Parathyroid adenoma (tissue), 2 donors: ENCODE measurements at regions not wholly inside any gene's neighbourhood (a gene's known extent, or its start where the extent isn't known, plus 50 kb on each side); places are given as distances from the start of the nearest gene placed in this dataset.

Experiments
- H2AFZ ChIP-seq: fragments of 300-600 bp; sonication (generic); one replicate; pipeline ENCODE4 v1.7.0; 2017; ENCODE audit warnings: antibody characterized with exemption, mild to moderate bottlenecking
- H3K27ac ChIP-seq: fragments of 300-600 bp; sonication (generic); one replicate; pipeline ENCODE4 v1.7.0; 2017
- H3K27me3 ChIP-seq: fragments of 300-600 bp; sonication (generic); one replicate; pipeline ENCODE4 v1.7.0; 2017; ENCODE audit warnings: low read length; ENCODE audit not compliant: control insufficient read depth, insufficient read depth
- H3K36me3 ChIP-seq: fragments of 300-600 bp; sonication (generic); one replicate; pipeline ENCODE4 v1.7.0; 2017; ENCODE audit warnings: low read length; ENCODE audit not compliant: control insufficient read depth, insufficient read depth
- H3K4me1 ChIP-seq: fragments of 300-600 bp; sonication (generic); one replicate; pipeline ENCODE4 v1.7.0; 2017; ENCODE audit warnings: control low read depth
- H3K4me2 ChIP-seq: fragments of 300-600 bp; sonication (generic); one replicate; pipeline ENCODE4 v1.7.0; 2017; ENCODE audit warnings: low read length
- H3K4me3 ChIP-seq: fragments of 300-600 bp; sonication (generic); one replicate; pipeline ENCODE4 v1.7.0; 2017; ENCODE audit warnings: low read depth, low read length
- H3K79me2 ChIP-seq: fragments of 300-600 bp; sonication (generic); one replicate; pipeline ENCODE4 v1.7.0; 2017; ENCODE audit warnings: control low read depth
- H3K9ac ChIP-seq: fragments of 300-600 bp; sonication (generic); one replicate; pipeline ENCODE4 v1.7.0; 2017; ENCODE audit warnings: mild to moderate bottlenecking
- H3K9me3 ChIP-seq: fragments of 300-600 bp; sonication (generic); one replicate; pipeline ENCODE4 v1.7.0; 2017; ENCODE audit warnings: low read length; ENCODE audit not compliant: control insufficient read depth
- CTCF ChIP-seq: fragments of 300-600 bp; sonication (generic); IDR thresholded peaks from one replicate; pipeline ENCODE4 v1.7.0; 2017; ENCODE audit warnings: antibody characterized with exemption, mild to moderate bottlenecking
- donor health status: primary hyperparathyroidism.

GRCh38 chr1:218538341-218538740 lies 193.2 kb downstream of the TGFB2 start:
- no peak for TF ChIP-seq CTCF
- no peak overlapping the region for H3K4me2 ChIP-seq
- H3K27me3 ChIP-seq = no peaks in the 10 kb centered on the region
- H3K4me3 ChIP-seq = no peak overlapping the region
- no peak overlapping the region for H3K27ac ChIP-seq
- H3K36me3 ChIP-seq = no peaks in the 10 kb centered on the region
- no peak overlapping the region for H3K9ac ChIP-seq
- H2AFZ ChIP-seq = no peak overlapping the region
- H3K9me3 ChIP-seq = no peaks in the 10 kb centered on the region
- no peaks in the 10 kb centered on the region for H3K4me1 ChIP-seq
- no peaks in the 10 kb centered on the region for H3K79me2 ChIP-seq

GRCh38 chr1:218546314-218546713 lies 201.2 kb downstream of the TGFB2 start:
- Histone ChIP-seq H3K9me3 (no peaks in the 10 kb centered on the region), H3K79me2 (no peaks in the 10 kb centered on the region), H3K9ac (no peak overlapping the region), H3K4me2 (no peak overlapping the region), H3K4me1 (no peaks in the 10 kb centered on the region), H3K27me3 (no peaks in the 10 kb centered on the region), H3K27ac (no peak overlapping the region), H3K4me3 (no peak overlapping the region), H3K36me3 (no peaks in the 10 kb centered on the region), H2AFZ (no peak overlapping the region)
- TF ChIP-seq CTCF = no peak

- H3K4me1 ChIP-seq = no peaks in the 10 kb centered on the region
- TF ChIP-seq CTCF = no peak
- H3K27ac ChIP-seq = no peak overlapping the region
- no peaks in the 10 kb centered on the region for H3K36me3 ChIP-seq
- no peak overlapping the region for H2AFZ ChIP-seq
- no peak overlapping the region for H3K4me3 ChIP-seq
- no peak overlapping the region for H3K9ac ChIP-seq
- H3K79me2 ChIP-seq = no peaks in the 10 kb centered on the region
- H3K9me3 ChIP-seq = no peaks in the 10 kb centered on the region
- no peaks in the 10 kb centered on the region for H3K27me3 ChIP-seq
- H3K4me2 ChIP-seq = no peak overlapping the region
Measured at GRCh38 chr1:218547957-218548730, 203.0 kb downstream of the TGFB2 start.

GRCh38 chr1:218548764-218549163 lies 203.6 kb downstream of the TGFB2 start:
- H3K9ac ChIP-seq = no peak overlapping the region
- H3K4me1 ChIP-seq = no peaks in the 10 kb centered on the region
- no peaks in the 10 kb centered on the region for H3K79me2 ChIP-seq
- no peak overlapping the region for H3K4me3 ChIP-seq
- H3K4me2 ChIP-seq = no peak overlapping the region
- no peak for TF ChIP-seq CTCF
- H3K9me3 ChIP-seq = no peaks in the 10 kb centered on the region
- no peak overlapping the region for H2AFZ ChIP-seq
- H3K27me3 ChIP-seq = no peaks in the 10 kb centered on the region
- H3K36me3 ChIP-seq = no peaks in the 10 kb centered on the region
- no peak overlapping the region for H3K27ac ChIP-seq

GRCh38 chr1:218553197-218553596 lies 208.1 kb downstream of the TGFB2 start:
- H3K9me3 ChIP-seq = no peaks in the 10 kb centered on the region
- no peak overlapping the region for H3K4me2 ChIP-seq
- H3K36me3 ChIP-seq = no peaks in the 10 kb centered on the region
- no peaks in the 10 kb centered on the region for H3K79me2 ChIP-seq
- TF ChIP-seq CTCF = no peak
- no peak overlapping the region for H3K9ac ChIP-seq
- H3K27ac ChIP-seq = no peak overlapping the region
- no peak overlapping the region for H2AFZ ChIP-seq
- H3K4me3 ChIP-seq = no peak overlapping the region
- no peaks in the 10 kb centered on the region for H3K27me3 ChIP-seq
- H3K4me1 ChIP-seq = no peaks in the 10 kb centered on the region
